HL-60 (cell line): ENCODE measurements at regions not wholly inside any gene's neighbourhood (a gene's known extent, or its start where the extent isn't known, plus 50 kb on each side); places are given as distances from the start of the nearest gene placed in this dataset.

Experiments
- GABPA ChIP-seq: IDR thresholded peaks from 2 replicates; pipeline ENCODE4 v1.6.1; 2012; ENCODE audit warnings: low read depth
- TF ChIP-seq, protein P1 (sequence below): IDR thresholded peaks from one replicate; pipeline ENCODE4 v1.5.1; 2011; ENCODE audit warnings: low read length, control low read depth, inconsistent platforms; ENCODE audit not compliant: insufficient read depth

DNA sequence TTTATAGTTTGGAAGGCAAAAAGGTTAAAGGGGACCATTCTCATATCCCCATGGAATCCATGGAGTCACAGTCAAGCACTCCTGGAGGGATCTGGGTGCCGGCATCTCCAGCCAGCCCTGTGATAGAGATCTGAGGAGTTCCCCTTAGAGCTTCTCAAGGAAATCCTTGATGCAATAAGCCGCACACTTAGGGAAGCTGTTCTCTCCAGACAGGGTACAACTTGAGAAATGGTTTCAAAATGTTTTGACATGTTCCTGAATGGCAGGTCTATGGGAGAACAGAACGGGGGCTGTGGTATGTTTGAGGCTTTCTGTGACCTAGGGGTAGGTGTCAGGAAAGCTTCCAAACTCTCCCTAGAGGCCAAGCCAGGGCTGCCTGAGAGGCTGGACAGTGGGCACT is 292.9 kb downstream of the TLE3 start:
- TF ChIP-seq, protein P1, sequence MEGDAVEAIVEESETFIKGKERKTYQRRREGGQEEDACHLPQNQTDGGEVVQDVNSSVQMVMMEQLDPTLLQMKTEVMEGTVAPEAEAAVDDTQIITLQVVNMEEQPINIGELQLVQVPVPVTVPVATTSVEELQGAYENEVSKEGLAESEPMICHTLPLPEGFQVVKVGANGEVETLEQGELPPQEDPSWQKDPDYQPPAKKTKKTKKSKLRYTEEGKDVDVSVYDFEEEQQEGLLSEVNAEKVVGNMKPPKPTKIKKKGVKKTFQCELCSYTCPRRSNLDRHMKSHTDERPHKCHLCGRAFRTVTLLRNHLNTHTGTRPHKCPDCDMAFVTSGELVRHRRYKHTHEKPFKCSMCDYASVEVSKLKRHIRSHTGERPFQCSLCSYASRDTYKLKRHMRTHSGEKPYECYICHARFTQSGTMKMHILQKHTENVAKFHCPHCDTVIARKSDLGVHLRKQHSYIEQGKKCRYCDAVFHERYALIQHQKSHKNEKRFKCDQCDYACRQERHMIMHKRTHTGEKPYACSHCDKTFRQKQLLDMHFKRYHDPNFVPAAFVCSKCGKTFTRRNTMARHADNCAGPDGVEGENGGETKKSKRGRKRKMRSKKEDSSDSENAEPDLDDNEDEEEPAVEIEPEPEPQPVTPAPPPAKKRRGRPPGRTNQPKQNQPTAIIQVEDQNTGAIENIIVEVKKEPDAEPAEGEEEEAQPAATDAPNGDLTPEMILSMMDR, result no peak
- no peak for TF ChIP-seq GABPA
